MM.1S (cell line): ENCODE measurements at regions not wholly inside any gene's neighbourhood (a gene's known extent, or its start where the extent isn't known, plus 50 kb on each side); places are given as distances from the start of the nearest gene placed in this dataset.

Source experiments
- DNase-seq: peaks from one replicate; pipeline ENCODE4 v3.0.0-alpha.2; 2015
- H2AFZ ChIP-seq: fragments of 300-600 bp; sonication (generic); 2 replicates; pipeline ENCODE4 v1.6.0; 2016; ENCODE audit warnings: antibody characterized with exemption, low read length
- H3F3A ChIP-seq: fragments of 300-600 bp; sonication (generic); 2 replicates; pipeline ENCODE4 v1.6.1; 2016; ENCODE audit warnings: mild to moderate bottlenecking, antibody characterized with exemption, low read length, moderate library complexity, mixed read lengths; ENCODE audit not compliant: insufficient read depth
- H3K27ac ChIP-seq: fragments of 300-600 bp; sonication (generic); 2 replicates; pipeline ENCODE4 v1.5.1; 2016; ENCODE audit warnings: mild to moderate bottlenecking, low read length
- H3K27me3 ChIP-seq: fragments of 300-600 bp; sonication (generic); replicated peaks from 2 replicates; pipeline ENCODE4 v1.6.0; 2016; ENCODE audit warnings: low read length; ENCODE audit not compliant: insufficient read depth
- H3K36me3 ChIP-seq: fragments of 300-600 bp; sonication (generic); replicated peaks from 2 replicates; pipeline ENCODE4 v1.6.1; 2016; ENCODE audit warnings: mild to moderate bottlenecking, low read length, mixed read lengths; ENCODE audit not compliant: insufficient read depth
- H3K4me1 ChIP-seq: fragments of 300-600 bp; sonication (generic); 2 replicates; pipeline ENCODE4 v1.6.1; 2016; ENCODE audit warnings: low read length, mixed read lengths
- H3K4me2 ChIP-seq: fragments of 300-600 bp; sonication (generic); 2 replicates; pipeline ENCODE4 v1.6.0; 2016; ENCODE audit warnings: low read depth, low read length
- H3K4me3 ChIP-seq: fragments of 300-600 bp; sonication (generic); 2 replicates; pipeline ENCODE4 v1.5.1; 2016; ENCODE audit warnings: low read length, mixed read lengths
- H3K79me2 ChIP-seq: fragments of 300-600 bp; sonication (generic); 2 replicates; pipeline ENCODE4 v1.6.1; 2016; ENCODE audit warnings: mixed run types, low read length, mixed read lengths
- H3K9ac ChIP-seq: fragments of 300-600 bp; sonication (generic); 2 replicates; pipeline ENCODE4 v1.6.1; 2016; ENCODE audit warnings: low read length, mixed read lengths
- H3K9me2 ChIP-seq: fragments of 300-600 bp; sonication (generic); replicated peaks from 2 replicates; pipeline ENCODE4 v1.6.1; 2016; ENCODE audit warnings: mild to moderate bottlenecking, low read length, mixed read lengths; ENCODE audit not compliant: insufficient read depth
- H3K9me3 ChIP-seq: fragments of 300-600 bp; sonication (generic); replicated peaks from 2 replicates; pipeline ENCODE4 v1.6.1; 2016; ENCODE audit warnings: mild to moderate bottlenecking, low read length, mixed read lengths; ENCODE audit not compliant: insufficient read depth
- H4K20me1 ChIP-seq: fragments of 300-600 bp; sonication (generic); 2 replicates; pipeline ENCODE4 v1.6.1; 2016; ENCODE audit warnings: mild to moderate bottlenecking, low read length, moderate library complexity, mixed read lengths; ENCODE audit not compliant: insufficient read depth
- EZH2 ChIP-seq: fragments of 300-600 bp; sonication (generic); optimal IDR thresholded peaks from 2 replicates; pipeline ENCODE3; 2017; ENCODE audit warnings: low read depth, mild to moderate bottlenecking, antibody characterized with exemption, low read length, mixed read lengths
- EZH2phosphoT487 ChIP-seq: fragments of 300-600 bp; sonication (generic); IDR thresholded peaks from 2 replicates; pipeline ENCODE4 v1.6.1; 2018; ENCODE audit warnings: antibody characterized with exemption, low read length
- TF ChIP-seq, protein P1 (sequence below): fragments of 300-600 bp; sonication (generic); IDR thresholded peaks from 2 replicates; pipeline ENCODE4 v1.5.1; 2016; ENCODE audit warnings: antibody characterized with exemption, low read length, mixed read lengths

DNA sequence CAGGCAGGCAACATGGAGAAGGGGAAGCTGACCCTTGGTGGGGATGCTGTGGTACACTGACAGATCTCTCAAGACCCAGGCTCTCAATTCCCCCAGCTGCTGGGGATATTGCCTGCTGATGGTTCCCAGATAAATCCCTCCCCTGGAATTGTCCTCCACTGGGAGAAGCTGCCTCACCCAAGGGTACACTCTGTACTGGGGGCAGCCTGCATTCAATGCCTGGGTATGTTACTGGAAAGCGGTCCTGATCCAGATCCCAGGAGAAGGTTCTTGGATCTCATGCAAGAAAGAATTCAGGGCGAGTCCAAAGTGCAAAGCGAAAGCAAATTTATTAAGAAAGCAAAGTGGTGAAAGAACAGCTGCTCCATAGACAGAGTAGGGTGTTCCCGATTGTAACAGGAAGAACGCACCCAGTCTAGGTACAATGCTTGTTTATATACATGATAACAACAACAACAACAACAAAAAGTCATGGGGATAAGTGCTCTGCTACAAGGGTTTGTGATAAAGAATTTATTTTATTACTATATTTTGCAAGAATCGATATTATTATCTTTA is 591.5 kb upstream of the ADAMTS9 start:
- no peaks in the 10 kb centered on the region for H4K20me1 ChIP-seq
- H3K4me2 ChIP-seq, result no peak overlapping the region
- no peak overlapping the region for H2AFZ ChIP-seq
- no peaks in the 10 kb centered on the region for H3K79me2 ChIP-seq
- no peak overlapping the region for H3K9ac ChIP-seq
- TF ChIP-seq, protein P1, sequence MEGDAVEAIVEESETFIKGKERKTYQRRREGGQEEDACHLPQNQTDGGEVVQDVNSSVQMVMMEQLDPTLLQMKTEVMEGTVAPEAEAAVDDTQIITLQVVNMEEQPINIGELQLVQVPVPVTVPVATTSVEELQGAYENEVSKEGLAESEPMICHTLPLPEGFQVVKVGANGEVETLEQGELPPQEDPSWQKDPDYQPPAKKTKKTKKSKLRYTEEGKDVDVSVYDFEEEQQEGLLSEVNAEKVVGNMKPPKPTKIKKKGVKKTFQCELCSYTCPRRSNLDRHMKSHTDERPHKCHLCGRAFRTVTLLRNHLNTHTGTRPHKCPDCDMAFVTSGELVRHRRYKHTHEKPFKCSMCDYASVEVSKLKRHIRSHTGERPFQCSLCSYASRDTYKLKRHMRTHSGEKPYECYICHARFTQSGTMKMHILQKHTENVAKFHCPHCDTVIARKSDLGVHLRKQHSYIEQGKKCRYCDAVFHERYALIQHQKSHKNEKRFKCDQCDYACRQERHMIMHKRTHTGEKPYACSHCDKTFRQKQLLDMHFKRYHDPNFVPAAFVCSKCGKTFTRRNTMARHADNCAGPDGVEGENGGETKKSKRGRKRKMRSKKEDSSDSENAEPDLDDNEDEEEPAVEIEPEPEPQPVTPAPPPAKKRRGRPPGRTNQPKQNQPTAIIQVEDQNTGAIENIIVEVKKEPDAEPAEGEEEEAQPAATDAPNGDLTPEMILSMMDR, result no peak
- TF ChIP-seq EZH2 (no peak), EZH2phosphoT487 (no peak)
- no peaks in the 10 kb centered on the region for H3K9me2 ChIP-seq
- H3K27ac ChIP-seq, result no peak overlapping the region
- H3F3A ChIP-seq, result no peaks in the 10 kb centered on the region
- H3K36me3 ChIP-seq, result no peaks in the 10 kb centered on the region
- H3K27me3 ChIP-seq, result no peaks in the 10 kb centered on the region
- no peaks in the 10 kb centered on the region for H3K4me1 ChIP-seq
- H3K4me3 ChIP-seq, result no peak overlapping the region
- H3K9me3 ChIP-seq, result no peaks in the 10 kb centered on the region
- no peak for DNase-seq

DNA sequence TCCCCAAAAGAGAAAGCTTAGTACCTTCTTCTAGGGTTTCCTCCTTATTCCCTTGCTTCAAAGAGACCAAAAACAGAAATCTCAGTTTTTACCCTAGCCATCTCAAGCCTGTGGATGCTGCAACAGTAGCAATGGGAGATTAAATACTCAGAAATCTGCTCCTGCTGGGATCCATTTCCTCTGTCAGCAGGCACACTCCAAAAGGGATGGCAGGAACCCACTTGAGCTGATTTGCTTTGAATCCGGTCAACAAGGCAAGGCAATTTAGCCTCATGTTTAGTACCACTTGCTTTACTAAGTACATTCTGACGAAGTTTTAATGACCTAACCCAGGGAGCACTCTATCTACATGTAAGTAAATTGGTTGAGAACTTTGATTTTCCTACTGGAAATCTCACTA is 590.0 kb upstream of the ADAMTS9 start:
- no peaks in the 10 kb centered on the region for H3K79me2 ChIP-seq
- H3K4me2 ChIP-seq, result no peak overlapping the region
- no peaks in the 10 kb centered on the region for H3K27me3 ChIP-seq
- no peaks in the 10 kb centered on the region for H3K36me3 ChIP-seq
- no peak overlapping the region for H2AFZ ChIP-seq
- H3K9me3 ChIP-seq, result no peaks in the 10 kb centered on the region
- H4K20me1 ChIP-seq, result no peaks in the 10 kb centered on the region
- no peak overlapping the region for H3K9ac ChIP-seq
- TF ChIP-seq EZH2, result no peak
- TF ChIP-seq, protein P1, result no peak
- no peak for TF ChIP-seq EZH2phosphoT487
- H3K4me3 ChIP-seq, result no peak overlapping the region
- H3K9me2 ChIP-seq, result no peaks in the 10 kb centered on the region
- no peaks in the 10 kb centered on the region for H3F3A ChIP-seq
- no peak for DNase-seq
- no peak overlapping the region for H3K27ac ChIP-seq
- H3K4me1 ChIP-seq, result no peaks in the 10 kb centered on the region

DNA sequence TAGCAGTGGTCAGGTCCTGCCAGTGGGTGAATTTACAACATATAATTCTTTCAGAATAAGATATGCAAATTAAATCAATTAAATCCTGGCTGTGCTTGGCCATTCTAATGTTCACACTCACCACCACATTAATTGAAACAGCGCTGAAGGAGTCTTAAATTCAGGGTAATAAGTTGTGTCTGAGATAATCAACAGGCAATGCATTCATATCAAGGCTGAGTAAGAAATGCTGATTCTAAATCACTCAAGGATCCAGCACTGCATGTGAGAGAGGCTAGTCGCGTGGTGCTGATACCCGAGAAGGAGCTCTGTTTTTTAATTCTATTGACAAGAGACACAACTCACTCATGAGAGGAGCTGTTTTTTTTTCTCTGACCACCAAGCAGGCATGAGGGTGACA is 588.8 kb upstream of the ADAMTS9 start:
- DNase-seq, result no peak
- no peaks in the 10 kb centered on the region for H3K9me3 ChIP-seq
- H3K36me3 ChIP-seq, result no peaks in the 10 kb centered on the region
- TF ChIP-seq EZH2phosphoT487 (no peak), EZH2 (no peak)
- TF ChIP-seq, protein P1, result no peak
- H2AFZ ChIP-seq, result no peak overlapping the region
- no peak overlapping the region for H3K27ac ChIP-seq
- H3F3A ChIP-seq, result no peaks in the 10 kb centered on the region
- no peaks in the 10 kb centered on the region for H3K9me2 ChIP-seq
- no peak overlapping the region for H3K4me3 ChIP-seq
- no peak overlapping the region for H3K4me2 ChIP-seq
- H3K79me2 ChIP-seq, result no peaks in the 10 kb centered on the region
- H3K9ac ChIP-seq, result no peak overlapping the region
- no peaks in the 10 kb centered on the region for H4K20me1 ChIP-seq
- H3K27me3 ChIP-seq, result no peaks in the 10 kb centered on the region
- H3K4me1 ChIP-seq, result no peaks in the 10 kb centered on the region
